HL-60 (cell line): ENCODE measurements at regions not wholly inside any gene's neighbourhood (a gene's known extent, or its start where the extent isn't known, plus 50 kb on each side); places are given as distances from the start of the nearest gene placed in this dataset.

Source experiments
- DNase-seq, 2 experiments: peaks; one replicate each; pipeline ENCODE4 v3.0.0-alpha.2; 2010 to 2020; ENCODE audit warnings: low read depth in 1 of 2, low spot score in 1 of 2
- H3K27ac ChIP-seq: fragments of 250-450 bp; sonication (Bioruptor Pico); replicated peaks from 2 replicates; pipeline ENCODE4 v1.5.1; 2020; ENCODE audit warnings: mild to moderate bottlenecking, moderate library complexity
- H3K27me3 ChIP-seq: fragments of 250-450 bp; sonication (Bioruptor Pico); 2 replicates; pipeline ENCODE4 v1.5.1; 2021; ENCODE audit warnings: mild to moderate bottlenecking, moderate library complexity; ENCODE audit not compliant: insufficient read depth, poor library complexity, severe bottlenecking
- H3K4me3 ChIP-seq: replicated peaks from 2 replicates; pipeline ENCODE4 v1.5.1; 2011; ENCODE audit warnings: mild to moderate bottlenecking, control low read depth, low read length; ENCODE audit not compliant: insufficient read depth
- CTCF ChIP-seq: IDR thresholded peaks from one replicate; pipeline ENCODE4 v1.5.1; 2011; ENCODE audit warnings: low read length, control low read depth, inconsistent platforms; ENCODE audit not compliant: insufficient read depth
- GABPA ChIP-seq: IDR thresholded peaks from 2 replicates; pipeline ENCODE4 v1.6.1; 2012; ENCODE audit warnings: low read depth
- POLR2AphosphoS5 ChIP-seq: IDR thresholded peaks from 2 replicates; pipeline ENCODE4 v1.6.1; 2012; ENCODE audit warnings: low read depth
- REST ChIP-seq: IDR thresholded peaks from 2 replicates; pipeline ENCODE4 v1.6.1; 2012; ENCODE audit warnings: low read depth; ENCODE audit not compliant: insufficient replicate concordance
- SPI1 ChIP-seq: IDR thresholded peaks from 2 replicates; pipeline ENCODE4 v1.6.1; 2012; ENCODE audit warnings: low read depth, mild to moderate bottlenecking, borderline replicate concordance

GRCh38 chr6:142601427-142601826 lies 299.6 kb downstream of the ADGRG6 start:
- DNase-seq: no peak

GRCh38 chr6:142602972-142603371 lies 301.2 kb downstream of the ADGRG6 start:
- Histone ChIP-seq H3K27ac (no peak overlapping the region), H3K4me3 (no peak overlapping the region), H3K27me3 (no peaks in the 10 kb centered on the region)
- DNase-seq: no peak
- TF ChIP-seq SPI1 (no peak), CTCF (no peak)

More at GRCh38 chr6:142601427-142601826, 299.6 kb downstream of the ADGRG6 start:
- Histone ChIP-seq H3K27ac (no peak overlapping the region), H3K4me3 (no peak overlapping the region), H3K27me3 (peaks cover 1% of the 10 kb centered on the region)
- no peak for TF ChIP-seq CTCF
- TF ChIP-seq GABPA: no peak
- TF ChIP-seq POLR2AphosphoS5: no peak
- TF ChIP-seq SPI1: no peak
- no peak for TF ChIP-seq REST

GRCh38 chr6:142605922-142606485 lies 304.2 kb downstream of the ADGRG6 start:
- Histone ChIP-seq H3K27me3 (no peaks in the 10 kb centered on the region), H3K4me3 (no peak overlapping the region), H3K27ac (no peak overlapping the region)
- no peak for TF ChIP-seq REST
- TF ChIP-seq GABPA: no peak
- TF ChIP-seq POLR2AphosphoS5: no peak
- TF ChIP-seq CTCF: no peak
- TF ChIP-seq SPI1: no peak
- DNase-seq: peak in 1 of 2 experiments; percentile 9

GRCh38 chr6:142612956-142613355 lies 311.1 kb downstream of the ADGRG6 start:
- Histone ChIP-seq H3K27me3 (no peaks in the 10 kb centered on the region), H3K27ac (no peak overlapping the region), H3K4me3 (no peak overlapping the region)
- TF ChIP-seq SPI1: no peak
- TF ChIP-seq GABPA: no peak
- TF ChIP-seq POLR2AphosphoS5: no peak
- no peak for DNase-seq
